AG10803 (cell line): ENCODE measurements at regions not wholly inside any gene's neighbourhood (a gene's known extent, or its start where the extent isn't known, plus 50 kb on each side); places are given as distances from the start of the nearest gene placed in this dataset.

Source experiments
- DNase-seq: peaks from one replicate; pipeline ENCODE4 v3.0.0; 2010; ENCODE audit warnings: low read depth
- H3K4me3 ChIP-seq: 2 replicates; pipeline ENCODE4 v1.5.1; 2011; ENCODE audit warnings: mild to moderate bottlenecking, low read length, control low read depth
- TF ChIP-seq, protein P1 (sequence below): conservative IDR thresholded peaks from 2 replicates; pipeline ENCODE4 v1.5.1; 2011; ENCODE audit warnings: mild to moderate bottlenecking, low read length, control low read depth, inconsistent platforms

DNA sequence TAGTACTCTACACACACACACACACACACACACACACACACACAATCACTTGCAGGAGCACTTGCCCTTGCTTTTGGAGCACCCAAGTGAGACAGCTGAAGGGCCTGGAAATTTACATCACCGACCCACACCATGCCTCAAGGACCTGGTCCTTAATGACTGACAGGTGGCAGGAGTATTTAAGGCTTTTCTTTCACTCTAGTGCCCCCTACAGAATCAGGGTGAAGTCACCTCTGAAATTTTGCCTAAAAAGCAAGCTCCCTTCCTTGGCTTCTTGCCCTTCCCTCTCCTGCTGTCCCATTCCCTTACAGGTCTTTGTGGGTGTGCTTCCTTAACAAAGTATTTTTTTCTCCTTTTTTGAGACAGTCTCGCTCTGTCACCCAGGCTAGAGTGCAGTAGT is 353.5 kb upstream of the IRAK1BP1 start:
- DNase-seq: no peak
- no peak overlapping the region for H3K4me3 ChIP-seq
- TF ChIP-seq, protein P1, sequence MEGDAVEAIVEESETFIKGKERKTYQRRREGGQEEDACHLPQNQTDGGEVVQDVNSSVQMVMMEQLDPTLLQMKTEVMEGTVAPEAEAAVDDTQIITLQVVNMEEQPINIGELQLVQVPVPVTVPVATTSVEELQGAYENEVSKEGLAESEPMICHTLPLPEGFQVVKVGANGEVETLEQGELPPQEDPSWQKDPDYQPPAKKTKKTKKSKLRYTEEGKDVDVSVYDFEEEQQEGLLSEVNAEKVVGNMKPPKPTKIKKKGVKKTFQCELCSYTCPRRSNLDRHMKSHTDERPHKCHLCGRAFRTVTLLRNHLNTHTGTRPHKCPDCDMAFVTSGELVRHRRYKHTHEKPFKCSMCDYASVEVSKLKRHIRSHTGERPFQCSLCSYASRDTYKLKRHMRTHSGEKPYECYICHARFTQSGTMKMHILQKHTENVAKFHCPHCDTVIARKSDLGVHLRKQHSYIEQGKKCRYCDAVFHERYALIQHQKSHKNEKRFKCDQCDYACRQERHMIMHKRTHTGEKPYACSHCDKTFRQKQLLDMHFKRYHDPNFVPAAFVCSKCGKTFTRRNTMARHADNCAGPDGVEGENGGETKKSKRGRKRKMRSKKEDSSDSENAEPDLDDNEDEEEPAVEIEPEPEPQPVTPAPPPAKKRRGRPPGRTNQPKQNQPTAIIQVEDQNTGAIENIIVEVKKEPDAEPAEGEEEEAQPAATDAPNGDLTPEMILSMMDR: no peak

DNA sequence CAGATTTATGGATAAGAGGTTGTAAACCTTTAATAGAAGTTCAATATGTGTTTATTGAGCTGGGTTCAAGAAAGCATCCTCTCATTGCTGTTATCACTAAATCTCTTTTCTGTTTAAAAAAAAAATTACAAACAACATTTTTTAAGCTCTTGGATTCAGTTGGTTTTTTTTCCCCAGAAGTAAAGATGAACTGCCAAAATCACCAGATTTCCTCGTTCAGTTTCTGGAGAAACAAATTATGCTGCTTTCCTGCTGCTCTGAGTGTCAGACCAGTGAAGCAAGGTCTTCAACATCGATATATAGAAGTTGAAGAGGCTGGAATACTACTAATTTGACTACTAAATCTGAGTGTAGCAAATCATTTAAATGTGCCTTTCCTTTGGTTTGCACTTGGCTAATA is 352.1 kb upstream of the IRAK1BP1 start:
- no peak for DNase-seq
- no peak overlapping the region for H3K4me3 ChIP-seq
- TF ChIP-seq, protein P1: no peak

DNA sequence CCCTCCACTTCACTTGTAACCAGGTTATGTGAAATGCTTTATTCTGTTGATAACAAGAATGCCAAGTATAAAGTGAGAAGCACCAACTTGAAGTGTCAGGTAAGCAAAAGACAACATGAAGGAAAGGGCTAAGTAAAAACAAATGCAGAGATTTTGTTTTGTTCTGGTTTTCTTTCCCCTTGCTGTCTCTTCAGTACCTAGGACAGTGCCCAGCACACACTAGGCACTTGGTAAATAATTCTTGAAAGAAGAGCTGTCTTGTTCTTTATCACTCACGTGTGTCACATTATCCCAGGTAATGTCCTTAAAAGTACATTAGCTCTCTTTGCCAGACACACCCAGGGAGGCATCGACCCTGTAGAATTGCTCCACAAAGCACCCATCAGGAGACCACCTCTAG is 350.0 kb upstream of the IRAK1BP1 start:
- H3K4me3 ChIP-seq: no peak overlapping the region
- TF ChIP-seq, protein P1: no peak
- DNase-seq: no peak

DNA sequence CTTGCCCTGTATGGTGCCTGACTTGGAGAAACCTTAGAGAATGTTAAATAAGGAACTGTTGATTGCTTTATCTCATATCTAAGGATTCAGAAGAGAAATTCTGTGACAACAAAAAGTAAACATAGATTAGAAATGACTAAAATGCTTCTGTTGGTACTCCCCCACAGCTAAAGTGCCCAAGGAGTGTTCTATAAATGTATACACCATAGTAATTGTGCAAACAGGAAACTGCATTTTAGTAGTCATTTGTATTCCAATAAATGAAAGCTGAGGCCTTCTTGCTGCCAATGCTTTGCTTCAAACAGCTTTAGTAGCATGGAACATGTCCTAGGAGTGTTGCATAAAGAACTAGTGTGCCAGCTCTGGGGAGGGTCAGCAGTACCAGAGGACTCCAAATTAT is 343.7 kb upstream of the IRAK1BP1 start:
- TF ChIP-seq, protein P1: no peak
- DNase-seq: no peak

DNA sequence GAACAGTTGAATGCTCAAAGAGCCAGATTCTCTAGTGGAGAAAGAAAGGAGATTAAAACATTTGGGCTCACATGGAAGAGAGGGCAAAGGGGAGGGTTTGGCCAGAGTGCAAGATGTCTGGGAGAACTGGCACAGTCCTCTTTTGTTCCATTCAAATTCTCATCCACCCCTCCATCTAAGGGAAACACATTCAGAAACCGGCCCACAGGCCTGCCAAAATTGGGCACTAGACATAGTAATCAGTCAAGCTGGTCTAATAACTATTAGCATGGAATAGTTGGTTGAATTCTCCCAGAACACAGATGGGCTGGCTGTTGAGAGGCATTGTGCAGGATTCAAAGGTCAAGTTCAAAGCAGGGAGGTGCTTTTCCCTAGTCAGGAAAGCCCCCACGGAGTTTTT is 341.4 kb upstream of the IRAK1BP1 start:
- TF ChIP-seq, protein P1: no peak
- DNase-seq: no peak
- H3K4me3 ChIP-seq: no peak overlapping the region

More for the DNA sequence above, 343.7 kb upstream of the IRAK1BP1 start:
- no peak overlapping the region for H3K4me3 ChIP-seq

DNA sequence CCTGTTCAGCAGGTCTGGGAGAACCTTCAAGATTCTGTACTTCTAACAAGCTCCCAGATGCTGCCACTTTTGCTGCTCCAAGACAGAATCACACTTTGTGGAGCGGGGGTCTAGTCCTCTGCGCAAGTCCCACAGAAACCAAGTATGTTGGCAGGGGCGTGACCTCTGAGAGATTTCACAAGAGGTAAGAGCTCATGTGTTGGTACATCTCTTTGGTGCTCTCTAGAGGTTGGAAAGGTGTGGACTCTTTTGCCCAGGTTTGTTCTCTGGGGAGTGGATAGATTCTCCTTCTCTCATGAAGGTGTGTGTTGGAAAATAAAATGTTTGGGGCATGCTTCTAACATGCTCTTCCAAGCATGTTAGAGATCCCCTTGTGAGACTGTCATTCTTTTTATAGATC is 340.9 kb upstream of the IRAK1BP1 start:
- H3K4me3 ChIP-seq: no peak overlapping the region
- no peak for DNase-seq
- TF ChIP-seq, protein P1: no peak

DNA sequence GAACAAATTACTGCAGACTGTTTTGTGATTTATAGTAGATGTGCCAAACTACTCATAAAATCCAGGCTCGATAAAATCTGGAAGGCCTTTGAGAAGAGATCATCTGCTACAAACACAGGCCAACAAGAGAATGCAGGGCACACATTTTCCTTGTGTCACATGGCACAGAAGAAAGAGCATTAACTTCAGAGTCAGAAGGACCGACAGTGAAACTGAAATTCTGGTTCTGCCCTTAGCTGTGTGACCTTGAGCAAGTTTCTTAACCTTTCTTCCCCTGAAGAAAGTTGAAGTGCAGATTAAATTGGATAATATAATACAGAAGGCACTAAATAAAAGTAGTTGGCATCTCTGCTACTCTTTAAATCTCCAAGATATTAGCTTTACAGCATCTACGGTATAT is 338.4 kb upstream of the IRAK1BP1 start:
- TF ChIP-seq, protein P1: no peak
- DNase-seq: no peak
- no peak overlapping the region for H3K4me3 ChIP-seq
